ENCODE measurements at regions not wholly inside any gene's neighbourhood (a gene's known extent, or its start where the extent isn't known, plus 50 kb on each side); places are given as distances from the start of the nearest gene placed in this dataset.

DNA sequence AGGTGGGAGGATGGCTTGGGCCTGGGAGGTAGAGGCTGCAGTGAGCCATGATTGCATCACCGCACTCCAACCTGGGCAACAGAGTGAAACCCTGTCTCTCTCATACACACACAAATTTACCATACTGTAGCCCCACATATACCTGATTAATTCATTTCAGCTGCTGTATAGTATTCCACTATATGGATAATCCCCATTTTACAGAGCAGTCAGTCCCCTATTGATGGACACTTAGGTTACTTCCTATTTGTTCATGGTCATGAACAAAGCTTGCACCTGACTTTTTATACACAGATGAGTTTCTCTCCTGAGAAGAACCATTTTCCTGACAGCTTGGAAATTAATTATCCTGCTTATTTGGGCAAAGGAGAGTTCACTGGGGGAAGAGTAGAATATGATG is 59.2 kb downstream of the EMX2 start:
- no peak overlapping the region for H3K27ac ChIP-seq (ENCODE audit: low read length)
- H3K36me3 ChIP-seq (ENCODE audit: control insufficient read depth, low read depth, low read length), result no peaks in the 10 kb centered on the region
- H3K4me1 ChIP-seq (ENCODE audit: control insufficient read depth, low read depth, low read length), result no peaks in the 10 kb centered on the region
- H3K27me3 ChIP-seq (ENCODE audit: control insufficient read depth, insufficient read depth, low read length), result no peaks in the 10 kb centered on the region
- H3K9me3 ChIP-seq (ENCODE audit: control insufficient read depth, low read depth, low read length), result no peaks in the 10 kb centered on the region
- H3K9ac ChIP-seq (ENCODE audit: low read length), result no peak overlapping the region
- no peak overlapping the region for H3K4me3 ChIP-seq (ENCODE audit: low read length)

DNA sequence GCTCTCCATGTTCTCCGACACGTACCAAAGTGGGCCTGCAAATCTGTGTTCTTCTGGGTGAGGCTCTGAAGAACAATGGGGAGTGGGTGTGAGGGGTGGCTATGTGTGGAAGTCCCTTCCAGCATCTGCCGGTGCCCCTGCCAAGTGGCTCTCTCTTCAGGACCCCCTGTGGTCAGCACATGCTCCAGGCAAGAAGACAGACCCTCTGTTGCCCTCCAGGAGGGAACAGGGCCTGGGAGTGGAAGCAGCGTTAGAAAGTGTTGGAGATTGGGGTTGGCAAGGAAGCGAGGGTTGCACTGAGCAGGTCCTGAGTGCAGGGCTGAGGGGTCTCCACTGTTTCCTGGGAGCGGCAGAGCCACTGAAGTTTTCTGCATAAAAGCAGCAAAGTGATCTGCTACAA is 60.5 kb downstream of the EMX2 start:
- no peaks in the 10 kb centered on the region for H3K27me3 ChIP-seq (ENCODE audit: control insufficient read depth, insufficient read depth, low read length)
- H3K4me3 ChIP-seq (ENCODE audit: low read length), result no peak overlapping the region
- H3K4me1 ChIP-seq (ENCODE audit: control insufficient read depth, low read depth, low read length), result no peaks in the 10 kb centered on the region
- no peak overlapping the region for H3K9ac ChIP-seq (ENCODE audit: low read length)
- no peak overlapping the region for H3K27ac ChIP-seq (ENCODE audit: low read length)
- H3K36me3 ChIP-seq (ENCODE audit: control insufficient read depth, low read depth, low read length), result no peaks in the 10 kb centered on the region
- H3K9me3 ChIP-seq (ENCODE audit: control insufficient read depth, low read depth, low read length), result no peaks in the 10 kb centered on the region

DNA sequence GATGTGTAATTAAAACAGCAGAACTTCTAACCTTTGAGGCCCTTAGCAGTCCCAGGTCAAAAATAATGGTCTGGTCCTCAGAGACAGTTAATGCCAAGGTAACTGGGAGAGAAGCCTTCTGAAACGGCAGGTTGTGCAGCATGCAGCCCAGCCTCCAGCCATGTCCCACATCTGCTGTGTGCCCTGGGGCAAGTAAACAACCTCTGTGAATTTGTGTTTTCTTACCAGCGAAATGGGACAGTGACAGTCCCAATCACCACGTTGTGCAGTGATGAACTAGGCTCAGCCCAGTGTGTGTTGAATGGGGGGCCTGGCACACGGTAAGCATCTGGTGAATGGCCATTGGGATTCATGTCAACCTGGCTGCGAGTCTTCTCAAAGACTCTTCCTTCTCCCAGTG is 61.2 kb downstream of the EMX2 start:
- H3K27me3 ChIP-seq (ENCODE audit: control insufficient read depth, insufficient read depth, low read length), result no peaks in the 10 kb centered on the region
- H3K36me3 ChIP-seq (ENCODE audit: control insufficient read depth, low read depth, low read length), result no peaks in the 10 kb centered on the region
- H3K4me3 ChIP-seq (ENCODE audit: low read length), result no peak overlapping the region
- no peak overlapping the region for H3K9ac ChIP-seq (ENCODE audit: low read length)
- no peaks in the 10 kb centered on the region for H3K9me3 ChIP-seq (ENCODE audit: control insufficient read depth, low read depth, low read length)
- H3K4me1 ChIP-seq (ENCODE audit: control insufficient read depth, low read depth, low read length), result no peaks in the 10 kb centered on the region
- no peak overlapping the region for H3K27ac ChIP-seq (ENCODE audit: low read length)

DNA sequence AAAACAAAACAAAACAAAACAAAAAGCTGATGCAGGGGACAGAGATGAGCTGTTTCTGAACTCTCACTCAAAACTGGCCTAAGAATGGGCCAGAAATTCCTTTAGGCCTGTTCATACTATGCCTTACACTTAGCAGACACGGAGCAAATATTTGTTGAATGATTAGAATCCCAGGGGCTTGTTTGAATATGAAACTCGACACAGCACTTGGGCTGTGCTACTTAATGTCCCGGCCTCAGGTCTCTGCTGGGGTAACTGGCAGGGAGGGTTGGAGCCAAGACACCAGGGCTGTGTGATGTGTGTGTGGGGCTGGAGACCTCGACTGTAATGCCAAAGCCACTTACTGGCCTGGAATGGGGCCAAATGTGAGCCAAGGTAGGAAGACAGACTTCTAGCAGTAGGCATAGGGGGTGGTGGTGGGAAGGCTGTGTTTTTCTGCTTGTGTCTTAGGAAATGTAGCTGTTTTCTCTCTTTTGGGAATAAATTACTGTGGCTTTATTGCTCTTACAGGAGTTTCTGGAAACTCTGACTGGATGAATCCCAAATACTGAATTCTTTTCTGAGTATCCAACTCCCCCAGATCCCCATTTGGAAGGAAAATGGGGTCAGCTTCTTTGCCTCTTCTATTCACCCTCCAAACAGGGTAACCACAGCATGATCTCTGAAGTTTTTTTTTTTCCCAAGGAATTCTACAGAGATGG is 66.7 kb downstream of the EMX2 start:
- no peaks in the 10 kb centered on the region for H3K36me3 ChIP-seq (ENCODE audit: control insufficient read depth, low read depth, low read length)
- no peaks in the 10 kb centered on the region for H3K4me1 ChIP-seq (ENCODE audit: control insufficient read depth, low read depth, low read length)
- no peaks in the 10 kb centered on the region for H3K27me3 ChIP-seq (ENCODE audit: control insufficient read depth, insufficient read depth, low read length)
- H3K4me3 ChIP-seq (ENCODE audit: low read length), result no peak overlapping the region
- H3K9ac ChIP-seq (ENCODE audit: low read length), result no peak overlapping the region
- H3K9me3 ChIP-seq (ENCODE audit: control insufficient read depth, low read depth, low read length), result no peaks in the 10 kb centered on the region
- no peak overlapping the region for H3K27ac ChIP-seq (ENCODE audit: low read length)

DNA sequence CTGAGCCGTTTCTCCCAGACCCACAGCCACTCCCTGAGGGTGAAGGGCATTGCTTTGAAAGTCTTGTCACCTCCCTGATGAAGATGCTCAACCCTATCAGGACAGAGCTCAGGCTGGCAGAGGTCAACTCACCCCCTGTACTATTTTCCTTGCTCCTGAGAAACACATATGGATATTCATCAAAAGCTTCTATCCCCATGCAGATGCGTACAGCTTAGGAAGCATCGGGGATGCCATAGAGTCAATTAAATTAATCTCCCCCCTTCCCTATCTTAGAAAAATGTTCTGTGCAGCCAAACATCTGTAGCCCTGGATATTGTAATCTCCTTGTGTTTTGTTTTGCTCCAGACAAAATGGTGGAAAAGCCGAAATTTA is 67.2 kb downstream of the EMX2 start:
- H3K9ac ChIP-seq (ENCODE audit: low read length), result no peak overlapping the region
- no peak overlapping the region for H3K27ac ChIP-seq (ENCODE audit: low read length)
- H3K9me3 ChIP-seq (ENCODE audit: control insufficient read depth, low read depth, low read length), result no peaks in the 10 kb centered on the region
- no peaks in the 10 kb centered on the region for H3K36me3 ChIP-seq (ENCODE audit: control insufficient read depth, low read depth, low read length)
- no peak overlapping the region for H3K4me3 ChIP-seq (ENCODE audit: low read length)
- H3K4me1 ChIP-seq (ENCODE audit: control insufficient read depth, low read depth, low read length), result no peaks in the 10 kb centered on the region
- no peaks in the 10 kb centered on the region for H3K27me3 ChIP-seq (ENCODE audit: control insufficient read depth, insufficient read depth, low read length)

DNA sequence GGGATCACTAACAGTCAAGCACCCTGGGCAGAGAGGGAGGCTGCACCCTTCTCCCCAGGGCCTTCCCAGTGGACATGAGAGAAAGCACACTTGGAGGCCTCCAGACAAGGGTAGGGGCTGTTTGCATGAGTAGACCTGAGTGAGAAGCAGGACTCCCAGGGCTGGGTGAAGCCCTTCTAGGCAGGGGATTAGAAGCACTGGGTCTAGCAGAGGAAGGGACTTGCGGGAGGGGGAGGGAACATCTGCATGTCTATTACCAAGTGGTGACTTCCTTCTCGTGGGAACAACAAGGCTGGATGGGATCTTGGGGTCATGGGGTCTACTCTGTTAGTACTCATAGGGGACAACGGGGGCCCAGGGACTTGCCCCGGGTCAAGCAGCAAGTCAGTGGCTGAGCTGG is 67.8 kb downstream of the EMX2 start:
- no peaks in the 10 kb centered on the region for H3K4me1 ChIP-seq (ENCODE audit: control insufficient read depth, low read depth, low read length)
- no peak overlapping the region for H3K27ac ChIP-seq (ENCODE audit: low read length)
- no peak overlapping the region for H3K9ac ChIP-seq (ENCODE audit: low read length)
- no peaks in the 10 kb centered on the region for H3K36me3 ChIP-seq (ENCODE audit: control insufficient read depth, low read depth, low read length)
- no peak overlapping the region for H3K4me3 ChIP-seq (ENCODE audit: low read length)
- H3K9me3 ChIP-seq (ENCODE audit: control insufficient read depth, low read depth, low read length), result no peaks in the 10 kb centered on the region
- H3K27me3 ChIP-seq (ENCODE audit: control insufficient read depth, insufficient read depth, low read length), result no peaks in the 10 kb centered on the region

DNA sequence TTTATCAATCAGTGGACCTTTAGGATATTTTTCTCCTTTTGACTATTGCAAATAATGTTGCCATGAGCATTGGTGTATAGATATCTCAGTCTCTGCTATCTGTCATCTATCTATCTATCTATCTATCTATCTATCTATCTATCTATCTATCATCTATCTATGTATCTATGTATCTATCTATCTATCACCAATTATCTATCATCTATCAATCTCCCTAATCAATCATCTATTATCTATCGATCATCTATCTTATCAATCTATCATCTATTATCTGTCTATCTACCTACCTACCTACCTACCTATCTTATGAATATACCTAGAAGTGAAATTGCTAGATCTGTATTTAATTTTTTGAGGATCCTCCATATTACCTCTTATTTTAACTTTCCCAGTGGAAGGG is 69.6 kb downstream of the EMX2 start:
- Histone ChIP-seq H3K4me3 (ENCODE audit: low read length) (no peak overlapping the region), H3K27me3 (ENCODE audit: control insufficient read depth, insufficient read depth, low read length) (no peaks in the 10 kb centered on the region), H3K36me3 (ENCODE audit: control insufficient read depth, low read depth, low read length) (no peaks in the 10 kb centered on the region), H3K9ac (ENCODE audit: low read length) (no peak overlapping the region), H3K4me1 (ENCODE audit: control insufficient read depth, low read depth, low read length) (no peaks in the 10 kb centered on the region), H3K9me3 (ENCODE audit: control insufficient read depth, low read depth, low read length) (no peaks in the 10 kb centered on the region), H3K27ac (ENCODE audit: low read length) (no peak overlapping the region)

DNA sequence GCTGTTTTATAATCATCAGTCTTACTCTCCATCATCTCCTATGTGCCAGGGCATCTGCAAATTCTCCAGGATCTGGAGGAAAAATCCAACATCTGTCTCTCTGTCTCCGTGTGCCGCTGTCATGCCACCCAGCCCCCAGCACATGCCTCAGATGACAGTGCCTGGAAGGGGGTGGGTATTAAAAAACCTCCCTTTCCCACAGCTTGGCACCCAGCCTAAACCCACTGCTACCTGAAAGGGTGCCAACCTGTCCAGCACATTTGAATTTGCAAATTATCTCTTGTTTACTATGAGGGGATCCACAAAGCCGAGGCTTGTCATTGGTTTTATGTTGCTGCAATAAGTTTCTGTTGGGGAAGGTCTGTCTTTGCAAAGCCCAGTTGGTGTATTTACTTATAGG is 73.1 kb downstream of the EMX2 start:
- Histone ChIP-seq H3K27me3 (ENCODE audit: control insufficient read depth, insufficient read depth, low read length) (no peaks in the 10 kb centered on the region), H3K4me3 (ENCODE audit: low read length) (no peak overlapping the region)

DNA sequence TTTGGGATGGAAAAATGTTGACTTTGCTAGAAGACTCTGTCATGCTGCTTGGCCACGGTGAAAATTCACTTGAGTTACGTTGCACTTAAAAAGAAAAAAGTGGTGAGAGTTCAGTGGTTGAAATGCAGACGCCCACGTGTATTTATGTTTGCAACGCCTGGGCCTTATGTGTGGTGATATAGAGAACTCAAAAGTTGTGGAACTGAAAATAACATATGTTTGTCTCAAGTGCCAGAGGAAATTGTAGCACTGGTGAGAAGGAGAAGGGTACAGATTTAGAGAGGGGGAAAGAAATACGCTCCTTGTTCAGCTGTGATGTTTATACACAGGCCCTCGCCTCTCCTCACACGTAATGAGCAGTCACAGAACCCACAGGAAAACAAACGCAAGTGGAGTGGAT is 73.6 kb downstream of the EMX2 start:
- Histone ChIP-seq H3K9me3 (ENCODE audit: control insufficient read depth, low read depth, low read length) (no peaks in the 10 kb centered on the region), H3K9ac (ENCODE audit: low read length) (no peak overlapping the region), H3K4me3 (ENCODE audit: low read length) (no peak overlapping the region), H3K27me3 (ENCODE audit: control insufficient read depth, insufficient read depth, low read length) (no peaks in the 10 kb centered on the region), H3K4me1 (ENCODE audit: control insufficient read depth, low read depth, low read length) (no peaks in the 10 kb centered on the region), H3K36me3 (ENCODE audit: control insufficient read depth, low read depth, low read length) (no peaks in the 10 kb centered on the region), H3K27ac (ENCODE audit: low read length) (no peak overlapping the region)

More for the DNA sequence above, 73.1 kb downstream of the EMX2 start:
- H3K9ac ChIP-seq (ENCODE audit: low read length), result no peak overlapping the region
- no peak overlapping the region for H3K27ac ChIP-seq (ENCODE audit: low read length)
- no peaks in the 10 kb centered on the region for H3K9me3 ChIP-seq (ENCODE audit: control insufficient read depth, low read depth, low read length)
- H3K4me1 ChIP-seq (ENCODE audit: control insufficient read depth, low read depth, low read length), result no peaks in the 10 kb centered on the region
- H3K36me3 ChIP-seq (ENCODE audit: control insufficient read depth, low read depth, low read length), result no peaks in the 10 kb centered on the region

DNA sequence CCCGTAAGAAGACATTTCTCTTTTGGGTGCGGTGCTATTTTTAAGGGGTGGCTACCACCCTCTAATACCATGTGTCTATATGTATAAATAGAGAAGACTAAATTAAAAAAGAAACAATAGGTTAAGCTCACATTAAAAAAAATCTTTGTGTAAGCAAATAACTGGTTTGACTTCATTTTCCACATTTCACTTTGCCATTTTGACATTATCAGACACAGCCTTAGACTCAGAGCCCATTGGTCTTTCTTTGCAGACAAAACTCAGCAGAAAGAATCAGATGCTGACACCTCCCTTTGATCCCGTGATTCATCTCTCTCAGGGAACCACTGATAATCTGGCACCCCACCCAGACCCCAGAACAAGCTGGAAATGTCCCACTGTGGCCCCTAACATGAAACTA is 74.5 kb downstream of the EMX2 start:
- H3K27me3 ChIP-seq (ENCODE audit: control insufficient read depth, insufficient read depth, low read length), result no peaks in the 10 kb centered on the region
- no peak overlapping the region for H3K27ac ChIP-seq (ENCODE audit: low read length)

DNA sequence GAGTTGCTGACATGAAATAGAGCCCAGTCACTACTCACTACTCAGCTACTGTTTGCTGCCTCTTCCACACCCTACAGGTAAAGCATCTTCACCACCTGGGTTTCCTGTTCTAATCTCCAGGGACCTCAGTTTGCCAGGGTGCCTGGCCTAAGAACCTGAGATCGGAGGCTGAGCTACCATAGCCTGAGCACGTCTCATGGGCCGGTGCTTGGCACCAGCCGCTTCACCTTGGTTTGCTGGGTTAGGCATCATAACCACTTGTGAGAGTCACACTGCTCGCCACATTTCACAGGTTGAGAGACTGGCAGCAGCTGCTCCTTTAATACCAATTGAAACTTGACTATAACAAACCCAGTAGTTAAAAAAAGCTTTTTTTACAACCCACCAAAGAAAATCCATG is 75.1 kb downstream of the EMX2 start:
- Histone ChIP-seq H3K4me3 (ENCODE audit: low read length) (no peak overlapping the region), H3K9ac (ENCODE audit: low read length) (no peak overlapping the region), H3K36me3 (ENCODE audit: control insufficient read depth, low read depth, low read length) (no peaks in the 10 kb centered on the region), H3K9me3 (ENCODE audit: control insufficient read depth, low read depth, low read length) (no peaks in the 10 kb centered on the region), H3K27me3 (ENCODE audit: control insufficient read depth, insufficient read depth, low read length) (no peaks in the 10 kb centered on the region), H3K4me1 (ENCODE audit: control insufficient read depth, low read depth, low read length) (no peaks in the 10 kb centered on the region), H3K27ac (ENCODE audit: low read length) (no peak overlapping the region)

More for the DNA sequence above, 74.5 kb downstream of the EMX2 start:
- Histone ChIP-seq H3K9me3 (ENCODE audit: control insufficient read depth, low read depth, low read length) (no peaks in the 10 kb centered on the region), H3K4me3 (ENCODE audit: low read length) (no peak overlapping the region), H3K36me3 (ENCODE audit: control insufficient read depth, low read depth, low read length) (no peaks in the 10 kb centered on the region), H3K4me1 (ENCODE audit: control insufficient read depth, low read depth, low read length) (no peaks in the 10 kb centered on the region), H3K9ac (ENCODE audit: low read length) (no peak overlapping the region)

DNA sequence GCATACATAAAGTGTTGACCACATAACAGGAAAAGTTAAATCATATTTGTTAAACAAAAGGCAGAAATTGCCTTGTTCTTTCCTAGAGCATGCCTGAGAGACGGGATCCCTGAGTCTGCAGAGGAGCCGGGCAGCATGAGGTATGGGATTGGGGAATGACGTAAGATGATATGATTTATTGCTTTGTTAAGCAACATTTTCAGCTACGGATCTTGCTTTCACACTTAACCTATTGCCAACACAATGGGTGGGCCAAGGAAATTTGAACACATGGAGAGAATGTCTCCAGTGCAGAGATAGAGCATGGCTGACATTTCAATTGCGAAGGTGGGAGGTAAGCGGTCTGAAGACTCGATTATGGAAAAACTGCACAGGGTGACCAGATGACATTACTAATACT is 76.7 kb downstream of the EMX2 start:
- no peaks in the 10 kb centered on the region for H3K4me1 ChIP-seq (ENCODE audit: control insufficient read depth, low read depth, low read length)
- H3K9ac ChIP-seq (ENCODE audit: low read length), result no peak overlapping the region
- H3K36me3 ChIP-seq (ENCODE audit: control insufficient read depth, low read depth, low read length), result no peaks in the 10 kb centered on the region
- no peaks in the 10 kb centered on the region for H3K9me3 ChIP-seq (ENCODE audit: control insufficient read depth, low read depth, low read length)
- no peaks in the 10 kb centered on the region for H3K27me3 ChIP-seq (ENCODE audit: control insufficient read depth, insufficient read depth, low read length)
- no peak overlapping the region for H3K4me3 ChIP-seq (ENCODE audit: low read length)
- H3K27ac ChIP-seq (ENCODE audit: low read length), result no peak overlapping the region
